Colonic mucosa (tissue), 4 donors: ENCODE measurements at regions not wholly inside any gene's neighbourhood (a gene's known extent, or its start where the extent isn't known, plus 50 kb on each side); places are given as distances from the start of the nearest gene placed in this dataset.

Experiments used
- DNase-seq: peaks from one replicate; pipeline ENCODE4 v3.0.0-alpha.2; 2020
- H3K27ac ChIP-seq: fragments of 200-600 bp; one replicate; pipeline ENCODE4 v1.8.0; 2021
- H3K27me3 ChIP-seq: fragments of 200-600 bp; one replicate; pipeline ENCODE4 v1.8.0; 2021
- H3K36me3 ChIP-seq: fragments of 200-600 bp; one replicate; pipeline ENCODE4 v1.8.0; 2021
- H3K4me1 ChIP-seq: fragments of 200-600 bp; one replicate; pipeline ENCODE4 v1.8.0; 2021; ENCODE audit warnings: mild to moderate bottlenecking
- H3K4me3 ChIP-seq: fragments of 200-600 bp; one replicate; pipeline ENCODE4 v1.8.0; 2021
- H3K9ac ChIP-seq, 2 donors: one replicate each; pipeline ENCODE4 v1.7.0; 2013; ENCODE audit warnings: control low read depth in 2 of 2, low read depth in 2 of 2, low read length in 2 of 2
- H3K9me3 ChIP-seq: fragments of 200-600 bp; one replicate; pipeline ENCODE4 v1.8.0; 2021
- CTCF ChIP-seq: fragments of 200-600 bp; IDR thresholded peaks from one replicate; pipeline ENCODE4 v1.8.0; 2022; ENCODE audit warnings: antibody characterized with exemption, mild to moderate bottlenecking
- intact Hi-C: fragments of 100-400 bp; cut with DNase I; formaldehyde crosslinking; loops from one replicate; pipeline ENCODE4 v1.14.1; 2022
- donor health status: healthy.
- donor health status: DM: no; HTN: no; CAD: no.
- donor health status: DM: no; HTN: no; CAD: no.

- Histone ChIP-seq H3K4me3 (no peak overlapping the region), H3K27ac (no peak overlapping the region), H3K9ac (no peak overlapping the region), H3K4me1 (no peaks in the 10 kb centered on the region), H3K27me3 (peaks cover 15% of the 10 kb centered on the region), H3K36me3 (no peaks in the 10 kb centered on the region), H3K9me3 (no peaks in the 10 kb centered on the region)
- TF ChIP-seq CTCF: no peak
- DNase-seq: no peak
- intact Hi-C loops: no loop called here
These were observed 124.5 kb upstream of the CIBAR2 start for GRCh38 chr16:85236818-85237150.

- H3K9ac ChIP-seq: no peak overlapping the region
- H3K4me3 ChIP-seq: no peak overlapping the region
- H3K36me3 ChIP-seq: no peaks in the 10 kb centered on the region
- no peak for DNase-seq
- H3K4me1 ChIP-seq: no peaks in the 10 kb centered on the region
- no peak for TF ChIP-seq CTCF
- intact Hi-C loops: no loop called here
- H3K27ac ChIP-seq: no peak overlapping the region
- peaks cover 15% of the 10 kb centered on the region for H3K27me3 ChIP-seq
- no peaks in the 10 kb centered on the region for H3K9me3 ChIP-seq
These were observed 125.5 kb upstream of the CIBAR2 start for GRCh38 chr16:85237817-85238216.

- Histone ChIP-seq H3K27ac (no peak overlapping the region), H3K27me3 (peaks cover 15% of the 10 kb centered on the region), H3K9ac (no peak overlapping the region), H3K9me3 (no peaks in the 10 kb centered on the region), H3K4me1 (no peaks in the 10 kb centered on the region), H3K4me3 (no peak overlapping the region), H3K36me3 (no peaks in the 10 kb centered on the region)
- intact Hi-C loops: no loop called here
- no peak for TF ChIP-seq CTCF
- peak; percentile 61 for DNase-seq
These were observed 126.0 kb upstream of the CIBAR2 start for GRCh38 chr16:85238233-85238647.

GRCh38 chr16:85239239-85239638, 127.0 kb upstream of the CIBAR2 start:
- no peaks in the 10 kb centered on the region for H3K9me3 ChIP-seq
- intact Hi-C loops: no loop called here
- no peaks in the 10 kb centered on the region for H3K4me1 ChIP-seq
- TF ChIP-seq CTCF: no peak
- H3K36me3 ChIP-seq: no peaks in the 10 kb centered on the region
- peaks cover 15% of the 10 kb centered on the region for H3K27me3 ChIP-seq
- H3K4me3 ChIP-seq: no peak overlapping the region
- DNase-seq: no peak
- no peak overlapping the region for H3K9ac ChIP-seq
- H3K27ac ChIP-seq: no peak overlapping the region

GRCh38 chr16:85239871-85240270, 127.6 kb upstream of the CIBAR2 start:
- no peak for TF ChIP-seq CTCF

More at GRCh38 chr16:85239871-85240270, 127.6 kb upstream of the CIBAR2 start:
- H3K4me3 ChIP-seq: no peak overlapping the region
- intact Hi-C loops: no loop called here
- no peaks in the 10 kb centered on the region for H3K9me3 ChIP-seq
- no peak overlapping the region for H3K27ac ChIP-seq
- H3K9ac ChIP-seq: no peak overlapping the region
- DNase-seq: no peak
- no peaks in the 10 kb centered on the region for H3K36me3 ChIP-seq
- H3K4me1 ChIP-seq: no peaks in the 10 kb centered on the region
- peaks cover 15% of the 10 kb centered on the region for H3K27me3 ChIP-seq
